ENCODE measurements at regions not wholly inside any gene's neighbourhood (a gene's known extent, or its start where the extent isn't known, plus 50 kb on each side); places are given as distances from the start of the nearest gene placed in this dataset.

DNA sequence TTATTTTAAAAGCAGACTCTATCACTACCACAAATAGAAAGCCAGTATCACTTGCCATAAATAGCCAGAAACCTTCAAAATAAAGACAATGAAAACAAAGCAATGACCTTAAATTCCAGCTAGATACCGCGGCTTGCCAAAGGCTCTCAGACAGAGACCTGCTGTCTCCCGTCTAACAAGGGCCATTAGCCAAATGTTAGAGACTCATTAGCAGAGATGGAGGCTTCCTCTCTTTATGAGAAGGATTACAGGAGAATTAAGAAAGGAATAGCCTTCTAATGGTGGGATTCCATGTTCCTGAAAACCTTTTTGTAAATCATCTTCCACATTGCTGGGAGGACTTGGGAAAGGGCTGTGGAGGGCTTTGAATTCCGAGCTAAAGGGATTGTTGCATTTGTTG, 206.7 kb downstream of the AACS start:
- Histone ChIP-seq H3K4me3 (no peak overlapping the region), H3K27me3 (peaks cover 8% of the 10 kb centered on the region), H3K9me3 (no peaks in the 10 kb centered on the region), H3K27ac (no peak overlapping the region), H3K4me1 (no peaks in the 10 kb centered on the region), H3K36me3 (no peaks in the 10 kb centered on the region)
- intact Hi-C loops (cut with DNase I): no loop called here
- no peak for ATAC-seq
- DNase-seq: no peak
- TF ChIP-seq, protein P1, sequence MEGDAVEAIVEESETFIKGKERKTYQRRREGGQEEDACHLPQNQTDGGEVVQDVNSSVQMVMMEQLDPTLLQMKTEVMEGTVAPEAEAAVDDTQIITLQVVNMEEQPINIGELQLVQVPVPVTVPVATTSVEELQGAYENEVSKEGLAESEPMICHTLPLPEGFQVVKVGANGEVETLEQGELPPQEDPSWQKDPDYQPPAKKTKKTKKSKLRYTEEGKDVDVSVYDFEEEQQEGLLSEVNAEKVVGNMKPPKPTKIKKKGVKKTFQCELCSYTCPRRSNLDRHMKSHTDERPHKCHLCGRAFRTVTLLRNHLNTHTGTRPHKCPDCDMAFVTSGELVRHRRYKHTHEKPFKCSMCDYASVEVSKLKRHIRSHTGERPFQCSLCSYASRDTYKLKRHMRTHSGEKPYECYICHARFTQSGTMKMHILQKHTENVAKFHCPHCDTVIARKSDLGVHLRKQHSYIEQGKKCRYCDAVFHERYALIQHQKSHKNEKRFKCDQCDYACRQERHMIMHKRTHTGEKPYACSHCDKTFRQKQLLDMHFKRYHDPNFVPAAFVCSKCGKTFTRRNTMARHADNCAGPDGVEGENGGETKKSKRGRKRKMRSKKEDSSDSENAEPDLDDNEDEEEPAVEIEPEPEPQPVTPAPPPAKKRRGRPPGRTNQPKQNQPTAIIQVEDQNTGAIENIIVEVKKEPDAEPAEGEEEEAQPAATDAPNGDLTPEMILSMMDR (IDR thresholded peaks at IDR 0.05): no peak

DNA sequence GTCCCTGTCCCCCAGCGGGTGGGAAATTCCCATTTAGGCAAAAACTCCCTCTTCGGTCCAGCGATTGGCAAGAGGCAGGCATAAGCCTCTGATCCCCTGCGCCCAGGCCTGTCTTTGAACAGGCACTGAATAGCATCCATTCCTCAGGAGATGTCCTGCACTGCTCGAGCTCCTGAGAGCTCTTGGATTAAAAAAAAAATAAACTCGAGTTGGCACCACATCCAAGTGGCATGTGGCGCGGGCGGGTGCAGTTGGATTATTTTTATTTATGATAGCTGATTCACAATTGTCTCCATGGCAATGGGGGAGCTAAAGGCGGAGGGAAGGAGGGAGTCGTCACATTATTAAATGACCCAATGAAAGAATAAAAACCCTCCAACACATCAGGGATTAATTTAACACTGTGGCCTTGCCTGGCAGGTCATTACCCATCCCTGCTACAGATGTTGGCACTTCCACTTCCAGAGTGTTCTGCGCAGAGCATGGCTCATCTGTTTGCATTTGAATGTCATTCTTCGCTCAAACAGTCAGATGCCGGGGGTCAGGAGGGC, 207.2 kb downstream of the AACS start:
- no peak overlapping the region for H3K27ac ChIP-seq
- no peak for ATAC-seq
- TF ChIP-seq, protein P1 (IDR thresholded peaks at IDR 0.05): no peak
- no peaks in the 10 kb centered on the region for H3K4me1 ChIP-seq
- peaks cover 8% of the 10 kb centered on the region for H3K27me3 ChIP-seq
- no peaks in the 10 kb centered on the region for H3K36me3 ChIP-seq
- no peak overlapping the region for H3K4me3 ChIP-seq
- intact Hi-C loops (cut with DNase I): no loop called here
- H3K9me3 ChIP-seq: no peaks in the 10 kb centered on the region
- no peak for DNase-seq

DNA sequence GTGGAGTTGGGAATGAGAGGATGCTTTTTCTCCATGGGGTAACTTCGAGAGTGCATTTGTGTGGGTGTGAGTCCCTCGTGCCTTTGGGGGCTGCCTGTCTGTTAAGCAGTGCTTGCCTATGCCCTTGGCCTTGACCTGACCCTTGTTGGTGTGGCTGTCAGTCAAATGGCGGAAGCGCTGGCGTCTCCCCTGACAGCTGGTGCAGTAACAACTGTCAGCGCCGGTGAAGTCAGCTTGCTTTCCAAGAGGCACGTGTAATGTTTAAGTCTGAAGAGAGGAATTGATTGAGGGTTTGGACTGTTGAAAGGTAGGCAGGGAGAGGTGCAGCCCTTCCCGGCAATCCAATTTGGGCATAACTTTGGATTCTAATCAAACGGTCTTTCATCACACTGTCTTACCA, 211.3 kb downstream of the AACS start:
- DNase-seq (no peak), ATAC-seq (no peak)
- Histone ChIP-seq H3K9me3 (no peaks in the 10 kb centered on the region), H3K27ac (no peak overlapping the region), H3K4me3 (no peak overlapping the region), H3K27me3 (peaks cover 11% of the 10 kb centered on the region), H3K4me1 (no peaks in the 10 kb centered on the region), H3K36me3 (no peaks in the 10 kb centered on the region)
- intact Hi-C loops (cut with DNase I): no loop called here
- TF ChIP-seq, protein P1 (IDR thresholded peaks at IDR 0.05): no peak

DNA sequence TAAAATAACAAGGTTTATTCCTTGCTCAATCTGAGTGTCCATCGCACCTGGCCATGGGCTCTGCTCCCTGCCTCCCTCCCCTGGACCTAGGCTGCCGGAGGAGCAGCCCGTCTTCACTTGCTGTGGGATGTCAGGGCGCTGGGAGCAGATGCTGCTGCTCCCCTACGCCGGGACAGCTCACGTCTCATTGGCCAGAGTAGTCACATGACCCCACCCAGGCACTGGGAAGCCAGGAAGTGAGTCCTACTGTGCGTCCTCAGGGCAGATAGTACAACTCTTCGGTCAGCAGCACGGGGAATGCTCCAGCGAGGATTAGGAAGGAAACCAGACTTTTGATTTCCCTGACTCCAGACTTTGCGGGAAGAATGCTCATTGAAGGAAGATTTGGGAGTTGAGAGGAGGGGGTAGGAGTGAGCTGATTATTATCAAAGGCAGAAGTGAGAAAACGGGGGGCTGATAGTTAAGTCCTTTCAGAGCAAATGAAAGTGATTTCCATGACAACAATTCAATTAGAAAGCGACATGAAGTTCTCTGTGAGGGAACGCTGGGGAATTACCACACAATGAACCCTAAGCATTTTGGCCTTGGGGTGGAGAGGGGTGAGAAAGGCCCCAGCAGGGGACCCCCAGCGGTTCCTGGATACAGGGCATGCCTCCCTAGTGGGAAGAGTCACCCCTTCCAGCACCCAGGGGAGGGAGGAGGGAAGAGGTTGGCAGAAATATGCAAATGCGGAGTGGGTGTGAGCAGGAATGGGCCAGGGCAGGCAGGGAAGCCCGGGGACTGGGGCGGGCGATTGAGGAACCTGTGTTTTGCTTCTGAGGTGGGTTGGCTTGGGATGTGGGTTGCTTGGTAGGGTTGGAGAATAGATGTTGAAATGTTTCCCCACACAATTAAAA, 215.5 kb downstream of the AACS start:
- ATAC-seq (no peak), DNase-seq (no peak)
- TF ChIP-seq, protein P1 (IDR thresholded peaks at IDR 0.05): no peak
- intact Hi-C loops (cut with DNase I): no loop called here
- no peaks in the 10 kb centered on the region for H3K9me3 ChIP-seq
- peaks cover 11% of the 10 kb centered on the region for H3K27me3 ChIP-seq
- H3K4me1 ChIP-seq: no peaks in the 10 kb centered on the region
- H3K36me3 ChIP-seq: no peaks in the 10 kb centered on the region
- no peak overlapping the region for H3K27ac ChIP-seq
- H3K4me3 ChIP-seq: no peak overlapping the region

DNA sequence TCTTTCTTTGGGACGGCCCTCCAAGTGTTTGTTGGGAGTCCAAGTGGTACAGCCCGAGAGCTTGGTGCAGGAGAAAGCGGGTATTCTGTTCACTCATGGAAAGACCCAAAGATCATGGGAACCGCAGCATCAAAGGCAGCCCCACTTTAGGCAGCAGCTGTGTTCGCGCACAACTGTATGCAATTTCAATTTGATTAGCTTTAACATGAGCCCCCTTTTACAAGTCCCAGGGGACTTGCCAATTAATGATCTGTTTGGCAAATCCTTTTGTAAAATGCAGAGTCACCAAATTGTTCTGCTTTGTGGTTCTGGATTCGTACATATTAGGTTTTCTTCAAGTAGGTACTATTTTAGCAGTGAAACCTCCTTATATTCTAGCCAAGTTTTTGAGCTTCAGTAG, 217.7 kb downstream of the AACS start:
- DNase-seq (no peak), ATAC-seq (no peak)
- no peak overlapping the region for H3K27ac ChIP-seq
- H3K27me3 ChIP-seq: peaks cover 11% of the 10 kb centered on the region
- H3K4me1 ChIP-seq: no peaks in the 10 kb centered on the region
- H3K9me3 ChIP-seq: no peaks in the 10 kb centered on the region
- H3K4me3 ChIP-seq: no peak overlapping the region
- no peaks in the 10 kb centered on the region for H3K36me3 ChIP-seq
- TF ChIP-seq, protein P1 (IDR thresholded peaks at IDR 0.05): no peak
- intact Hi-C loops (cut with DNase I): no loop called here

Data from upper lobe of right lung (tissue), 1 donor.